Activated CD8-positive, alpha-beta memory T cell treated with anti-CD3 and anti-CD28 coated beads for 48 hours (primary cell): ENCODE measurements at regions not wholly inside any gene's neighbourhood (a gene's known extent, or its start where the extent isn't known, plus 50 kb on each side); places are given as distances from the start of the nearest gene placed in this dataset.
"Not testable (repeated sequence)": the region's sequence is repeated elsewhere in the genome, so short reads cannot be mapped to it uniquely, and the experiment has no call there.

Source experiments
- DNase-seq, 3 experiments: peaks; one replicate each; pipeline ENCODE4 v3.0.0-alpha.2; 2020; ENCODE audit warnings: low read depth in 2 of 3, low spot score in 2 of 3

DNA sequence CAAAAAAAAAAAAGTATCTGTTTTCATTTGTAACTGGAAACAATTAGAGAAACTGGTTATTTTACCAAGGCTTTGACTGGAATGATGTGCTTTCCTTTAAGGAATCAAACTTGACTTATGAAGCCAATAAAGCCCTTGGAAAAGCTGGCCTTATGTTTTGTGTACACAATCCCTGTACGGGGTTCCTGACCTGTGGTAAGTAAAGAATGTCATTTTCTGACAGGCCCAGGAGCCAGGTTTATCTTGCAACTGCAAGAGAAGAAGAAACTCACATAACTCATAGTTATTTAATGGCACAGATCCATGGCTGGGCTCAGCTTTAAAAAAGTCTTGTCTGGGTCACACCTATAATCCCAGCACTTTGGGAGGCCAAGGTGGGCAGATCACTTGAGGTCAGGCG, 235.9 kb upstream of the RAI14 start:
- DNase-seq: not testable (repeated sequence)

DNA sequence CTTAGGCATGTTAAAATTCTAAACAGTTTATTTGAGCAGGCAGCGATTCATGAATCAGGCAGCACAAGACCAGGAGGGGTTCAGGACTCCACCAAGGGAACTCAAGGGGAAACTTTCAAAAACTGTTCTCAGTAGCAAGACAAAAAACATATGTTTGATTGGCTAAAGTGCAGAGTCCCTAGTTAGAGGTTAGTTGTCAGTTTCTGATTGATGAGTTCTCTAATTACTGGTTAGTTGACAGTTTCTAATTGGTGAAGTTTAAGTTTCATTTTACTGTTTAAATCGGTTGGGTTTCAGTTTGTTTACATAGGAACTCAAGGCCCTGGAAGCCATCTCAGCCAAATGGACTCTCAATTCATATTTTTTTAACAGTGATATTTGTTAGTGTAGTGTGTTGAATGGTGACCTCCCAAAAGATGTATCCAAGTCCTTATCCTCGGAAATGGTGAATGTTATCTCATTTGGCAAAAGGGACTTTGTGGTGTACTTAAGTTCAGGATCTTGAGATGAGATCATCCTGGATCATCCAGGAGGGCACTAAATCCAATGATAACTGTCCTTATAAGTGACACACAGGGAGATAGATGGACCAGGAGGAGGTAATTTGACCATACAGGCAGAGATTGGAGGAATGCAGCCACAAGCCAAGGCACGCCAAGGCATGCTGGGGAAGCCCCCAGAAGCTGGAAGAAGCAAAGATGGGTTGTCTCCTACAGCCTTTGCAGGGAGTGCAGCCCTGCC, 219.2 kb upstream of the RAI14 start:
- DNase-seq: no peak

DNA sequence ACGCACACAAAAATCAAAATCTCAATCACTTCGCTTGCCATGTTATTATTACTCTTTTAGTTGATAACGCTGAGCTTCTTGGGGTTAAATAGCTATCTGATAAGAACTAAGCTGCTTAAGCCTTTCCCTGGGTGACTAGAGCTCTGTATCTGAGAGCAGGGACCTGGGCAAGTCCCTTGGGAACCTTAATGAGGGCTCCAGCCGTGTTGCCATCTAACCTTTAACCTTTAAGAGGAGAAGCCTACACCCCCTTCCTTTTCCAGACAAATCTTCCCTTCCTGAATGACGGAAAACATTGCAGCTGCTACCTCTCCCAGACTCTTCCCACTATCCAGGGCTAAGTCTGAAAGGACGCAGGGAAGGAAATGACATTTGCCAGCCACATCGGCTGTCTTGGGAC, 216.5 kb upstream of the RAI14 start:
- no peak for DNase-seq

DNA sequence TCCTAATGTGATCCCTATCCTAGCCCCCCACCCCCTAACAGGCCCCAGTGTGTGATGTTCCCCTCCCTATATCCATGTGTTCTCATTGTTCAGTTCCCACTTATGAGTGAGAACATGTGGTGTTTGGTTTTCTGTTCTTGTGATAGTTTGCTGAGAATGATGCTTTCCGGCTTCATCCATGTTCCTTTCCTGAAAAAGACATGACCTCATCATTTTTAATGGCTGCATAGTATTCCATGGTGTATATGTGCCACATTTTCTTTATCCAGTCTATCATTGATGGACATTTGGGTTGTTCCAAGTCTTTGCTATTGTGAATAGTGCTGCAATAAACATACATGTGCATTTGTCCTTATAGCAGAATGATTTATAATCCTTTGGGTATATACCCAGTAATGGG, 214.4 kb upstream of the RAI14 start:
- DNase-seq: not testable (repeated sequence)

DNA sequence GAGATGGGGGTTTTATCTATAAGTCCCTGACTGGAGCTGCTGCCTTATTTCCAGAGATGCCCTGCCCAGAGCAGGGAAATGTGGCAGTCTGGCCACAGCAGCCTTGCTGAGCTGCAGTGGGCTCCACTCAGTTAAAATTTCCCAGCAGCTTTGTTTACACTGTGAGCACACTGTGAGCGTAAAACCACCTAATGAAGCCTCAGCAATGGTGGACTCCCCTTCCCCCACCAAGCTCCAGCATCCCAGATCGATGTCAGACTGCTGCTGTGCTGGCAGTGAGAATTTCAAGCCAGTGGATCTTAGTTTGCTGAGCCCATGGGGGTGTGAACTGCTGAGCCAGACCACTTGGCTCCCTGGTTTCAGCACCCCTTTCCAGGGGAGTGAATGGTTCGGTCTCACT, 208.7 kb upstream of the RAI14 start:
- DNase-seq: no peak

DNA sequence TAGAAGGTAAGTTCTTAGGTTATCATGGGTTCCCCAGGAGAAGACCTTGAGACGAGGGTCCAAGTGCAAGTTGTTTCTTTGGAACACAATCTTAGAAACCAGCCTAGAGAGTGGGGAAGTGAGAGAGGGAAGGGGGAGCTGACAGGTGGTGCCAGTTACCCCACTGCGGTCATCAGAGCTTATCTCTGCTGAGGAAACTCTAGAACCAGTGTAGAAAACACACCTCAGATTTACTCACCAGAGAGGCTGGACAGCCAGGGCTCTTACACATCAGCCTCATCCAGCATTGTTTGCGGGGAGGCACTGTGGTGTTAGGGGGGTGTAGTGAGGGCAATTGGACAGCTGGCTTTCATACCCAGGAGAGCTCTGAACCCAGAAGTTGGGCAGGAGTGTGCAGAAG, 206.5 kb upstream of the RAI14 start:
- DNase-seq: no peak

DNA sequence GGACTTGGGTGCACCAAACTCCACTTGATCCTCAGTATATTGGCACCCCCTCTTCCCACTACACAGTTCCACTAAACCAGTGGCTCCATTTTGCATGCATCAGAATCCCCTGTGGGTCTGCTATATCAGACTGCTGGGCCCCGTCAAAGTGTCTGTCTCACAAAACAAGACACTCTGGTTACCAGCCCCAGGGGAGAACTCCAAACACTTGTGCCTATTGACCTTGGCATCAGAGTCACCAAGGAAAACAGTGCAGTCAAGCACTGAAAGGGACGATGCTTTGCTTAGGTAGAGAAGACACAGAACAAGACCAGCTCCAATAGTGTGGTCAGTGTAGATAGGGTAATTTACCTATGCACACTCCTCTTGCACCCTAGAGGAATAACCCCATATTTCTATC, 205.8 kb upstream of the RAI14 start:
- DNase-seq: no peak

DNA sequence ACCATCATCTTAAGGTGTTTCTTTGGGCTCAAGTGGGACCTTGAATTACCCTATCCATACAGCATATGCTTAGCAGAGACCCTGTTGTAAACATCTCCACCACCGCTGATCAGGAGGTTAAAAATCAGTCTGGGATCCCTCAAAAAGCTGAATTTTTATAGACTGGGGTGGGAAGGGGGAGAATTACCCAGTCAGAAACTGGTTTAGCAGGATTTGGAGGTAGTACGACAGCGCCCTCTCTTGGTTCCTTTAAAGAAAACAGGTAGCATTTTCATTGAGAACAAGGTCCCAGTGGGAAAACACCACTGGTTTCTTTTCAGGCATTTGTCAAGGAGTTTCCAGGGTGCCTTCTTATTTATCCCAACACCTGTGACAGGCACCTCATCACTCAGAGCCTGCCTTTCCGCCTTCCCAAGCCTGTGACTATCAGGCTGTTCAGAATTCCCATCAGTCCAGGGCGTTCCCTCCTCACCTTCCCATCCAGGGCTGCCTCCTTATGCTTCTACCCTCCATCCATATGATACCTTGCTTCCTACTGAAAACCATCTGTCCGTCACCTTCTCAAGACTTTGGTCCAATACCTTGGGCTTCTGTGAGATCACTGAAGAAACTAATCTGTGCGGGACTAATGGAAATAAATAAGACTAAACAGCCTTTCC, 203.8 kb upstream of the RAI14 start:
- DNase-seq: no peak

DNA sequence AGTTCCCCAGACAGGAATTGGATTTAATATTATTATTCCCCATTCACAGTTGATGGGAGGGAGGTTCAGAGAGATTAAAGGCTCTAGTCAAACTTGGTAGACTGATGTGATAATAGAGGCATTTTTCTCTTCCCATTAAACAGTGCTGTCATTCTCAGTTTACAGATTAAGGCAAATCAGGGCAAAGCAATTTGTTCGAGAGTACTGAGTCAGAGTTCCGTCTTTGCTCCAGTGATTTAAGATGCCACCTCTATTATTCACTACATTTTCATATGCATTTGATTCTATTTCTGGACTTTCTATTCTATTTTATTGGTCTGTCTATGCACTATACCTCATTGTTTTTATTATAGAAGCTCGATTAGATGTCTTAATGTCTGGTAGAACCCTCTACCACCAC, 201.0 kb upstream of the RAI14 start:
- no peak for DNase-seq

DNA sequence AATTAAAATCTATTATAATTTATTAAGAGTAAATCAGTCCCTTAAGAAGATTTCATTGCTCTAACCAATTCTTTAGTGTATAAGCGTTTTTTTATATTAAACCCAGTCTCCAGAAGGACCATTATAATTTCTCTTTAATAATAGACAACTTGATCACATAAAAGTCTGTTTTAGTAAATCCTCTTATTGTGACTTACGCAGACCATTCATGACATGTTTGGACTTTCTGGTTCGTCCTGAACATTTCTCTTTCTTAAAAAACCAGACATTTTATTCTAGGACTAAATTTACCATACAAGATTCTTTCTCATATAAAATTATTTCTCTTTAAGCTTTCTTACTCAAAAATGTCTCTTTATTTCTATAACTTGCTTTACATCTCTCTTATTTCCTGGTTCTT, 196.2 kb upstream of the RAI14 start:
- no peak for DNase-seq

DNA sequence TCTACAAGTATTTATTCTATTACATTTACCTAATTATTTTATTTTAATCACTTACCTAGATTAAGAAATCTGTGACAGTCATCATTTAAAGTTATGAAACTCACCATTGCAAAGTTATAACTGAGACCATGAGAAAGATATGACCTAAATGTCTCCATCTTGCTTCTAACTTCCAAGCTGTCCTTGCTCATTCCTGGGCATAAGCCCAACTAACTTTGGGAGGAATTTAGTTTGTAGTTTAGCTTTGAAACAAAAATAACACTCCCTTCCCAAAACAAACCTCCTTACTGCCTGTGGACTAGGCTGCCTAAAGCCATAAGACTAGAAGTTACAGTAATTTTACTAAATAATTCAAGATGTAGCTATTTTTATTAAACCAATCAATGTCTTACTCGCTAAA, 195.6 kb upstream of the RAI14 start:
- no peak for DNase-seq

DNA sequence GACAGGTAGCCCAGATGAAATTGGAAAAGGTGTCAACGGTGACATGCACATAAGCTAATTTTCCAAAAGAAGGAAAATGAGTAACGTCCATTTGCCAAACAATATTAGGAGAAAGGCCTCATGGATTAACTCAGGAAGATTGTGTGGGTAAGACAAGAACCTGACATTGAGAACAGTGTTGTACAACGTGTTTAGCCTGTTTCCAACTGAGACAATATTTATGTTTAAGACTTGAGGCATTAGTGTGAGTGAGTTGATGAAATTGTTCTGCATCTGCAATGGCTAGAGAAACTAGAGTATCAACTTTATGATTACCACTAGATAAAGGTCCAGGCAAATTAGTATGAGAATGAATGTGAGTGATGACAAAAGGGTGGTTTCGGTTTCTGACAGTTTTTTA, 191.3 kb upstream of the RAI14 start:
- no peak for DNase-seq

DNA sequence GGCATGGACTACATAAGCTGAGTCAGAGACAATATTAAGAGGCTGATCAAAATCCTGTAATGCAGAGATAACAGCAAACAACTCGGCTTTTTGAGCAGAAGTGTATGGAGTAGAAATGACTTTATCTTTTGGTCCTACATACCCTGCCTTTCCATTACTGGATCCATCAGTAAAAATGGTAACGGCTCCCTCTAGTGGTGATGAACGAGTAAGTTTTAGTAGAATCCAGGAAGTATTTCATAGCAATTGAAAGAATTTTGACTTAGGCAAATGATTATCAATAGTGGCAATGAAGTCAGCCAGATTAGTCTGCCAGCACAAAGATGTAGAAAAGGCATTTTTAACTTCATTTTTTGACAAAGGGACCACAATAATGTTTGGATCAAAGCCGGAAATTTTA, 190.8 kb upstream of the RAI14 start:
- DNase-seq: not testable (repeated sequence)

DNA sequence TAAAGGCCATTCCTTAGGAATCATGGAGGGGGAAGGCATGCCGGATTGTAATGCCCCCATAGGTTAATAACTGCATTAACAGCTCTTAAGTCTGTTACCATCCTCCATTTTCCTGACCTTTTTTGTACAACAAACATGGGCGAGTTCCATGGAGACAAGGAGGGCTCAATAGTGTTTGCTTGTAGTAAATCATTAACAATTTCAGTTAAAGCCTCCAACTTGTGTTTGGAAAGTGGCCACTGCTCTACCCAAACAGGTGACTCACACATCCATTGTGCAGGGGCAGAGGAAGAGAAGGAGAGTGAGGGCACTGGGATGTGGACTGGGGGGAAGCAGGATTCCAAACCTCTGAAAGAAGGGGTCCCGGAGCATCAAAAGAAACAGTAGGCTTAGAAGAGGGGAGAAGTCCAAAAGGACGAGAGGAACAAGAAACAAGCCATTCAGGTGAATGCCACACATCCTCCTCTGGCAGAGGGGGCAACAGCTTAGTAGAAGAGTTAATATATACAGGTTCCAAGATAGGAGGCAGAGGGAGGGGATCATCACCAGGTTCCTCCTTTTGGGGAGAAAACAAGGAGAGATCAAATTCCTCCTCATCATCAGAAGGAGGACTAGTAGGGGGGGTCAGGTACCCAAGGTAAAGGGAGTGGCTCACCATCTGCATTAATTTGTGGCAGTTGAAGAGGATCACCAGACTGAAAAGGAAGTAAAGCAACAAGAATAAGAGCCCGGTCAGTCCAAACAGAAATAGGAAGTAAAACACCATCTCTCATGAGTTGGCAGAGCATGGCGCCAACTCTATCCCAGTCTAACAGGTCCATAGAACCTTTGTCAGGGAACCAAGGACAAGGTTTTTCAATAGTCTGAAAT, 189.4 kb upstream of the RAI14 start:
- not testable (repeated sequence) for DNase-seq

DNA sequence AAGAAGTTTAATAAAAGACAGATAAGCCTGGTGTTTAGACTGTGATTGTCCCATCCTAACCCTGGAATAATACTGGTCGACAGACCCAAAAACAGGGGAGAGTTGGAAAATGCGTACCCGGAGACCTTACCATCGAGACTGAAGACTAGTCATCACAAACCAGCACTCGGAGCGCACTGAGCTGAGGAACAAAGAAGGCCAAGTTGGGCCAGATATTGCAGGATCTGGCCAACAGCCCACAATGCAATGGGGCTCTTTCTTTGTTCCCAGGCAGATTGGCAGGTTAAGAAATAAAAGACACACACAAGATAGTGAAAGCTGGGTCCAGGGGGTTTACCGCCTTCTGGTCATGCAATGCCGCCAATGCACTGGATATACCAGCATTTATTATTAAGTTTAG, 188.7 kb upstream of the RAI14 start:
- no peak for DNase-seq

DNA sequence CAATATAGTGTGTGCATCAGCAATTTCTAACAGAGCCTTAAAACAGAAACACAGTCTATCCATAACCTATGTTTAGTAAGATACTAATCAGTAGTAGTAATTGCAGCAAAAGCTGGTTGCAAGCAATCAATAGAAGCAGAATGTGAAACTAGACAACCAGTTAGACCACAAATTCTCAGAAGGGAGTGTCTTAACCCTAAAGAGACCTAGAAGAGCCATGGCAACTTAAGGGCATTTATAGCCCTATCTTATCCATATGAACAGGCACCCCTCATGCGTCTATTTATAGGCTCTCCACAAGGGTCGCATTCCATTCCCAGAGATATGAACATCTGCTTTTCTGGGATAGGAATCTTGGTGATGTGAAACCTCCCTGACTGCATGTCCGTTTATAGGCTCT, 188.1 kb upstream of the RAI14 start:
- DNase-seq: not testable (repeated sequence)

DNA sequence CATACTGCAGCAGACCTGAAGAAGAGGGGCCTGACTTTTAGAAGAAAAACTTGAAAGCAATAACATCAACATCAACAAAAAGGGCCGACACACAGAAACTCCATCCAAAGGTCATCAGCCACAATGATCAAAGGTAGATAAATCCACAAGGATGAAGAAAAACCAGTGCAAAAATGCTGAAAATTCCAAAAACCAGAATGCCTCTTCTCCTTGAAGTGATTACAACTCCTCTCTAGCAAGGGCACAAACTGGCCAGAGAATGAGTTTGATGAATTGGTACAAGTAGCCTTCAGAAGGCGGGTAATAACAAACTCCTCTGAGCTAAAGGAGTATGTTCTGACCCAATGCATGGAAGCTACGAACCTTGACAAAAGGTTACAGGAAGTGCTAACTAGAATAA, 186.2 kb upstream of the RAI14 start:
- no peak for DNase-seq

DNA sequence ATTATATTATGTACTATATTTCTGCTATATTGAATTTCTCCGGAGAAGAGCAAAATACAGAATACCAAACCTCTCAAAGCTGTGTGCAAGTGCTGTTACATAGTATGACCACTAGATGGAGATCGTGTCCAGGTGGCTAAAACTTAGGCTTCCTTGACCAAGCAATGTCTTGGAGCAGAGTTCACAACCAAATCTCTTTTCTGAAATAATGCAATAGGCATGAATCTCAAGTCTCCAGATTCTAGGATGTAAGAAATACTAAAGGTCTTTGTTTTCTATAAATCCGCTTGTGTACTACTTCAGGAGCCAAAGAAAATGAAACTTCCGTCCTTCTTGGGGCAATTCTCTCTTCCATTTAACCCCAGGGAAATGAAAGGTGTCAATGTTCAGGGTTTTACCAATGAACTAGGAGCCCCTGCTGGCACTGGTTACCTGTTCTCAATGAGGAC, 181.5 kb upstream of the RAI14 start:
- no peak for DNase-seq

DNA sequence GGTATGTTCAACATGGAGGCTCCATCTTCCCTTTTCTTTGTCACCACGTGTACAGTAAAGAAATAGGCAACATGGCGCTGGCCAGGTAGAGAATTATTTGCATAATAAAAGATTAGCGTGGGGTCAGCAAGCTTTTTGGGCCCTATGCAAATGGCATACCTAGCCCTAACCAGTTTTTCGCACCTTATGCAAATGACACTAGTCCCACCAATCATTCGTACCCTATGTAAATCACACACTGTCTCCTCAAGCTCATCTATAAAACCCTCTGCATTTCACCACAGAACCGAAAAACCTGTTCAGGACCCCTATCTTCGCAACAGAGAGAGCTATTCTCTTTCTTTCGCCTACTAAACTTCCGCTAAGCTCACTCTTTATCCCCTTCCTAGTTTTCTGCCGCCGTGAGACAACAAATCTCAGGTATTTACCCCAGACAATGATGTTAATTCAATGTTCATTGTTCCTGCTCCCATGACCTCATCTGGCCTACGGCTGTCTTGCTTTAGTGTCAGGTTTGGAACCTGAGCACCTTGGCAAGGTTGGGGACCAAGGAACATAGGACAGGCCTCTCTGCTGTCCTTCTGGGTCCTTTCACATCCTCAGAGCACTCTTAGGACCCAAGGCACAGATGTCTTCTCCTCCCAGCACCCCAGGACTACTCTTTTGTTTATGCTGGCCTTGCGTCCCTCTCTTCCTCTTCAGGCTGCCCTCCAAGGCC, 180.7 kb upstream of the RAI14 start:
- no peak for DNase-seq

DNA sequence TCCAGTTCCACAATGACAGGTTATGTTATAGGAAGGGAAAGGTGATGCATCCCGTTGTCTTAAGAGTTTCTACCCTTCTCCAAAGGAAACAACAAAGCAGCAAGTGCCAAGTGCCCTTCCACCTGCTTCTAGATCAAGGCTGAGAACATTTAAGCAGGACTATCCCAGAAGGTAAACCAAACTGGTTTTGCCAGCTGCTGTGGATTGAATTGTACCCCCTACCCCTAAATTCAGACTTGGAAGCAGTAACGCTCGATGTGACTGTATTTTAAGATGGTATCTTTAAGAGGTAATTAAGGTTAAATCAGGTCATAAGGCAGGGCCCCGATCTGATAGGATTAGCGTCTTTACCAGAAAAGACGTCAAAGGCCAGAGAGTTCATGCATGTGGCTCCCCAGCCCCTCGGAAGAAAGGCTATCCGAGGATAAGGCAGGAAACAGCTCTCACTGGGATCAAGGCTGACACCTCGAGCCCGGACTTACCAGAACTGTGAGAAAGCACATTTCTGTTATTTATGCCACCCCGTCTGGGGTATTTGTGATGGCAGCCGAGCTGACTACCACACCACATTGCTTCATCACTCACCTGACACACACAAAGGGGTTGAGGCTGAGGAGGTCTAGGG, 179.1 kb upstream of the RAI14 start:
- DNase-seq: no peak
